Activated naive CD8-positive, alpha-beta T cell treated with anti-CD3 and anti-CD28 coated beads, Interleukin-2, amount 50 U/mL, for 24 hours (primary cell): ENCODE measurements at regions not wholly inside any gene's neighbourhood (a gene's known extent, or its start where the extent isn't known, plus 50 kb on each side); places are given as distances from the start of the nearest gene placed in this dataset.
"Not testable (repeated sequence)": the region's sequence is repeated elsewhere in the genome, so short reads cannot be mapped to it uniquely, and the experiment has no call there.

Source experiments
- ATAC-seq: fragments of 150-1000 bp; cut with Tn5 transposase; one replicate; pipeline ENCODE4 v1.10.0; 2021
- DNase-seq: peaks from one replicate; pipeline ENCODE4 v3.0.0; 2021
- H3K27ac Mint-ChIP-seq: one replicate; pipeline ENCODE4 v1.8.0; 2021; ENCODE audit warnings: mild to moderate bottlenecking, mixed read lengths
- H3K27me3 Mint-ChIP-seq: one replicate; pipeline ENCODE4 v1.8.0; 2021; ENCODE audit warnings: mixed read lengths
- H3K36me3 Mint-ChIP-seq: one replicate; pipeline ENCODE4 v1.8.0; 2021; ENCODE audit warnings: low read depth, mixed read lengths
- H3K4me1 Mint-ChIP-seq: one replicate; pipeline ENCODE4 v1.8.0; 2021; ENCODE audit warnings: mixed read lengths
- H3K4me3 Mint-ChIP-seq: one replicate; pipeline ENCODE4 v1.8.0; 2021; ENCODE audit warnings: mild to moderate bottlenecking, moderate library complexity, mixed read lengths
- H3K9me3 Mint-ChIP-seq: one replicate; pipeline ENCODE4 v1.8.0; 2021; ENCODE audit warnings: mixed read lengths

DNA sequence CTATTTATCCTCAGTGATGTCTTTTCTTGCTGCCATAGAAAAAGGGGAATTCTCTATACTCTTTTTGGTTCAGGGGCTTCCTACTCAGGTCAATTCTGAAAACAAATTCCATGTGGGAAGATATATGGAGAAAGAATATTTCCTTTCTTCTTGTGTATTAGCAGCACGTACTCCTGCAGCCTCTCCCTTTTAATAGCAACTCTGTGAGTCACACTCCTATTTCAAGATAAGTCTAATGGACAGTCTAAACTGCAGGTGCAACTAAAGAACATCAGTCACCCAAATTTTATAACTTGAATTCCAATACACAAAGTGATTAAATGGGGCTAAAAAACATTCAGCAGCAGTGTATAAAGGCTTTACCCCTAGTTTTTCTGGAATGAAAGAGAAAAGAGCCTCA lies 942.2 kb downstream of the CNTNAP5 start:
- no peak for DNase-seq
- Mint-ChIP-seq H3K4me1 (no peaks in the 10 kb centered on the region), H3K27me3 (no peaks in the 10 kb centered on the region), H3K4me3 (no peak overlapping the region), H3K36me3 (no peaks in the 10 kb centered on the region), H3K9me3 (peaks cover 4% of the 10 kb centered on the region), H3K27ac (no peak overlapping the region)
- ATAC-seq, result no peak

DNA sequence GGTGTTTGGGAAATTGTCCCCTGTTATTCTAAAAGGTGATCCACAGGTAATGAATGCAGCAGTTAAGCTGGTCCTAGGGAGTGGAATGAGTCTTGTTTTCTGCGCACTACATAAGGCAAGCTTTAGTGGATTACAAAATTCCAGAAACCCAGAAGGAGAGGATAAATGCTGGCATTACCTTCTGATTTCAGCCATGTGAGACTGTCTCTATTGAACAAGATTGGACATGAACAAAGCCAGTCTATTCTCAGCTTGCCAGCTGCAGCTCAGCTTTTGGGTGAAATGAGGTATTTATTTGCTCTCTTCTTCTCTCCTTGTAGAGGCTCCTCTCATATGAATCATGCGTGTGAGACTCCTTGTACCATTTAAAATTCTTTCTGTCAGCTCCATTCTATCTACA lies 944.9 kb downstream of the CNTNAP5 start:
- H3K9me3 Mint-ChIP-seq, result no peaks in the 10 kb centered on the region
- no peaks in the 10 kb centered on the region for H3K27me3 Mint-ChIP-seq
- no peaks in the 10 kb centered on the region for H3K36me3 Mint-ChIP-seq
- ATAC-seq, result no peak
- no peak overlapping the region for H3K27ac Mint-ChIP-seq
- no peak overlapping the region for H3K4me3 Mint-ChIP-seq
- no peak for DNase-seq
- no peaks in the 10 kb centered on the region for H3K4me1 Mint-ChIP-seq

DNA sequence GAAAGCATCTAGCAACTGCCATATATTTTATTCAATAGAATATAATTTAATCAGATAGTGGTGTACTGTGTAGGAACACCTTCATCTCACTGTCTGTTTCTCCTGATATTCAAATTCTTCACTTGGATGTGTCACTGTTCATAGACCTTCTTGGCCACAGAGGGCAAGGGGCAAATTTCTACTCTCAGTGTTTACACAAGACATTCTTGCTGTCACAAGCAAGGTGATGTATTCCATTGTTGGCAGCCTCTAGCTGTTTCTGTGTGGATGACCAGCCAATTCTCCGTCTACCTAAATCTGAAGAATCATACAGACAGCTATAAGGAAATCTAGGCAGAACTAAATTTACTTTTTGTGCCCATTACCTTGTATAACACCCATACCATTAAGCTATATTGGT lies 948.3 kb downstream of the CNTNAP5 start:
- H3K4me3 Mint-ChIP-seq, result no peak overlapping the region
- no peak overlapping the region for H3K27ac Mint-ChIP-seq
- H3K4me1 Mint-ChIP-seq, result no peaks in the 10 kb centered on the region
- no peaks in the 10 kb centered on the region for H3K36me3 Mint-ChIP-seq
- H3K9me3 Mint-ChIP-seq, result peaks cover 6% of the 10 kb centered on the region
- no peak for DNase-seq
- no peak for ATAC-seq
- H3K27me3 Mint-ChIP-seq, result no peaks in the 10 kb centered on the region

DNA sequence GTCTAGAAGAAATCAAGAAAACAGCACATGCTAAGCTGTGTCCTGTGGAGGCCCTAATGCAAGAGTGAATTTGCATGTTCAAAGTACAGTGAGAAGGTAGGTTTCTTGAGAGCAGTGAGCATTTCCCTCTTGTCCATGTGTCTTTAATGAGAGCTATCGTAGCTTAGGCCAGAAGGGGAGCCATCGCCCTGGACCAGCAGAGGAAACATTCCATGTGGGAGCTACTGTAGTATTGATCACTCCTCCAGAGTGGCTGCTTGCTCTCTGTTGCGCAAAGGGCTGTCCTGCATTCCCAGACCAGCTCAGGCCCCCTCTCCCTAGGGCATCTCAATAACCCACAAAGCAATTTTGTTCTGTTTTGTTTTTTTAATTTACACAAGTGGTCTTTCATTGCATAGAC lies 950.1 kb downstream of the CNTNAP5 start:
- H3K27me3 Mint-ChIP-seq, result no peaks in the 10 kb centered on the region
- peaks cover 6% of the 10 kb centered on the region for H3K9me3 Mint-ChIP-seq
- H3K27ac Mint-ChIP-seq, result no peak overlapping the region
- H3K4me1 Mint-ChIP-seq, result no peaks in the 10 kb centered on the region
- no peak overlapping the region for H3K4me3 Mint-ChIP-seq
- H3K36me3 Mint-ChIP-seq, result no peaks in the 10 kb centered on the region
- no peak for ATAC-seq
- DNase-seq, result no peak

DNA sequence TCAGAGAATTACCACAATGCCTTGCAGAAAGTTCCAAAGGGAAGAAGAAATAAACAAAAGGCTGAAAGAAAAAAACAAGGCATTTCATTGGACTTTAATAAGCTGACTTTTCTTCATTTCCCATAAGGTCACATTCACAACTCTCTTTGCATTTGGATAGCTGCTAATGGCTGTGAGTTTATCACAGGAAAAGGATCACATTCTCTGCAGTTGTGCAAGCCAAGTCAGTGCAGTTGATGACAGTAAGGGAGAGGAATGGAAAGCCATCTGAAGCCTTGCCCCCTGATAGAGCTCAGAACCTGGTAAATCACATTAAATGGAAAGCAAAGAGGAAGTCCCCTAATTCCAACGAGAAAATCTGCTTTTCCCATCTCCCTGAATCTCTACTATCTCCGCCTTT lies 950.6 kb downstream of the CNTNAP5 start:
- no peak overlapping the region for H3K4me3 Mint-ChIP-seq
- no peak for DNase-seq
- no peaks in the 10 kb centered on the region for H3K27me3 Mint-ChIP-seq
- peaks cover 6% of the 10 kb centered on the region for H3K9me3 Mint-ChIP-seq
- no peaks in the 10 kb centered on the region for H3K36me3 Mint-ChIP-seq
- no peak for ATAC-seq
- H3K27ac Mint-ChIP-seq, result no peak overlapping the region
- no peaks in the 10 kb centered on the region for H3K4me1 Mint-ChIP-seq

DNA sequence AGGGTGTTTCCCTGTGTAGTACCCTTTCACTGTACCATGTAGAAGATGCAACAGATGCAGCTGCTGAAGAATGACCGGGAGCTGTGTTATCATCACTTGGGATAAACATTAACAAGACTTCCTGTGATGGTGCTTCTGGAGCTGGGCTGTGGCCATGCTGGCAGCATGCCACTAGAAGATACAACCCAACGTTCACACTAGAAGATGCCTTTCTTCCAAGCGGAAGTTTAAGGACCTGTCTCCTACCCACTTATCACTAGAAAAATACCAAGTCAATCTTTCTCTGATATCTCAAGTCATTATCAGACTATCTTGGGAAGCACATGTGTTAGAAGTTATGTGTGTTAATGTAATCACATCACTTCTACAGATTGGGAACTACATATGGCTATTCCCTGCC lies 953.5 kb downstream of the CNTNAP5 start:
- Mint-ChIP-seq H3K36me3 (no peaks in the 10 kb centered on the region), H3K9me3 (peaks cover 6% of the 10 kb centered on the region), H3K4me3 (no peak overlapping the region), H3K4me1 (no peaks in the 10 kb centered on the region), H3K27ac (no peak overlapping the region), H3K27me3 (no peaks in the 10 kb centered on the region)
- ATAC-seq (no peak), DNase-seq (no peak)

DNA sequence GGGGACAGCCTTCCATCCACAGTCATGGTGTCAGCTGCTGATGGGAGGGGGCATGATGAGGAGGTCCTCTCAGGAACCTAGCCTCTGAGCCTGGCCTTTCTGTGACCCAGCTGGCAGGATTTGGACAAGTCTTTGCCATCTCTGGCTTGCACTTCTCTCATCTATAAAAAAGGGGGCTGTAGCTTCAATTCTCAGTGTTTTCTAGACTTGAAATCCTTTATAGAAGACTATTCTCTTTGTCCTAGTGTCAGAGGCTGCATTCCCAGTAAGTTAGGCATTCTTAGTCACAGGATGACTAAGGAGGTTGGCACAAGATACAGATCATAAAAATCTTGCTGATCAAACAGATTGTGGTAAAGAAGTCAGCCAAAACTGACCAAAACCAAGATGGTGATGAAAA lies 958.5 kb downstream of the CNTNAP5 start:
- no peak for DNase-seq
- H3K36me3 Mint-ChIP-seq, result no peaks in the 10 kb centered on the region
- ATAC-seq, result no peak
- H3K27ac Mint-ChIP-seq, result no peak overlapping the region
- no peak overlapping the region for H3K4me3 Mint-ChIP-seq
- no peaks in the 10 kb centered on the region for H3K27me3 Mint-ChIP-seq
- H3K9me3 Mint-ChIP-seq, result peaks cover 7% of the 10 kb centered on the region
- H3K4me1 Mint-ChIP-seq, result no peaks in the 10 kb centered on the region

DNA sequence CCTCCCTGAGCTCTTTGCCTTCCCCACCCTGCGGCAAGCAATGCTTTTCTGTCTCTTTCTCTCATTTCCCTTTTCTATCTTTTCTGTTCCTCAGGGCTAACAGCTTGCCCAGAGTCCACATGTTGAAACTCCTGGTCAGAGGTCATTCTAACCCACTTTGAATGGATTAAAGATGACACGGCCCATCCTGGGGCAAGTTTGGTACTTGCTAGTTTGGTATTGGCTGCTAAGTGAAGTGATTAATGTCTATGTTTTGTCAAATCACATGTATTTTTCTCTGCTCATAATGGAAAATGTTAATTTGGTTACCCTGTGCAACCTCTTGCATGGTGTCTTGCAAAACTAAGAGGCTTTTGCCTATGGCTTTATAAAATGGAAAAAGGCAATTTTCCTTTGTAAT lies 960.2 kb downstream of the CNTNAP5 start:
- H3K9me3 Mint-ChIP-seq, result peaks cover 7% of the 10 kb centered on the region
- DNase-seq (no peak), ATAC-seq (no peak)
- no peak overlapping the region for H3K4me3 Mint-ChIP-seq
- no peaks in the 10 kb centered on the region for H3K27me3 Mint-ChIP-seq
- no peaks in the 10 kb centered on the region for H3K4me1 Mint-ChIP-seq
- H3K36me3 Mint-ChIP-seq, result no peaks in the 10 kb centered on the region
- H3K27ac Mint-ChIP-seq, result no peak overlapping the region

DNA sequence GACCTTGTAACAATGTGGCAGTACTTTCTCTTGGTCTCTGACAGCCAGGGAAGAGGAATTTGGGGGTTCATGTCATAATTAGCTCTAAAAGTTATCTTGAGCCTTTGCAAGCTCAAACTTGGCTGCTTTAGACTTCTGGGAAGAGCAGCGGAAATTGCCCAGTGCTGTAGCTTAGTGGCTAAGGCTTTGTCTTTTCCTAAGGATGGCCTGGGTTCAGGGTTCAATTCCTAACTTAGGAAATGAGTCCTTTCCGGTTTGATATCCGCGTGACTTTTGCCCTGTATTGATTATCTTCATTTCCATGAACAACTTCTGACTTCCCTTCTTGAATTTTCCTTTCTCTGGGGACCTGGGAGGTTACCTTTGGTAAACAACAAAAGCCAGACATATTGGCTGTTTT lies 961.0 kb downstream of the CNTNAP5 start:
- Mint-ChIP-seq H3K27me3 (no peaks in the 10 kb centered on the region), H3K36me3 (no peaks in the 10 kb centered on the region), H3K27ac (no peak overlapping the region), H3K9me3 (peaks cover 7% of the 10 kb centered on the region), H3K4me3 (no peak overlapping the region), H3K4me1 (no peaks in the 10 kb centered on the region)
- DNase-seq (no peak), ATAC-seq (no peak)

DNA sequence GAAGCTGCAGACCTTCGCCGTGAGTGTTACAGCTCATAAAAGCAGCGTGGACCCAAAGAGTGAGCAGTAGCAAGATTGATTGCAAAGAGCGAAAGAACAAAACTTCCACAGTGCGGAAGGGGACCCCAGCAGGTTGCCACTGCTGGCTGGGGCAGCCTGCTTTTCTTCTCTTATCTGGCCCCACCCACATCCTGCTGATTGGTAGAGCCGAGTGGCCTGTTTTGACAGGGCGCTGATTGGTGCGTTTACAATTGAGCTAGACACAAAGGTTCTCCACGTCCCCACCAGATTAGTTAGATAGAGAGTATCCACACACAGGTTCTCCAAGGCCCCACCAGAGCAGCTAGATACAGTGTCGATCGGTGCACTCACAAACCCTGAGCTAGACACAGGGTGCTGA lies 961.8 kb downstream of the CNTNAP5 start:
- not testable (repeated sequence) for H3K27me3 Mint-ChIP-seq, H3K4me1 Mint-ChIP-seq, H3K27ac Mint-ChIP-seq, H3K36me3 Mint-ChIP-seq, H3K9me3 Mint-ChIP-seq, H3K4me3 Mint-ChIP-seq, DNase-seq, ATAC-seq

DNA sequence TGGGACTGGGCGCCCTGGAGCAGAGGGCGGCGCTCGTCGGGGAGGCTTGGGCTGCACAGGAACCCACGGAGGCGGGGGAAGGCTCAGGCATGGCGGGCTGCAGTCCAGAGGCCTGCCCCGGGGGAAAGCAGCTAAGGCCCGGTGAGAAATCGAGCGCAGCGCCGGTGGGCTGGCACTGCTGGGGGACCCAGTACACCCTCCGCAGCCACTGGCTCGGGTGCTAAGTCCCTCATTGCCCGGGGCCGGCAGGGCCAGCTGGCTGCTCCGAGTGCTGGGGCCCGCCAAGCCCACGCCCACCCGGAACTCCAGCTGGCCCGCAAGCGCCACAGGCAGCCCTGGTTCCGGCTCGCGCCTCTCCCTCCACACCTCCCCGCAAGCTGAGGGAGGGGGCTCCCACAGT lies 962.3 kb downstream of the CNTNAP5 start:
- not testable (repeated sequence) for H3K27ac Mint-ChIP-seq, H3K4me1 Mint-ChIP-seq, ATAC-seq, H3K9me3 Mint-ChIP-seq, DNase-seq, H3K36me3 Mint-ChIP-seq, H3K4me3 Mint-ChIP-seq, H3K27me3 Mint-ChIP-seq

DNA sequence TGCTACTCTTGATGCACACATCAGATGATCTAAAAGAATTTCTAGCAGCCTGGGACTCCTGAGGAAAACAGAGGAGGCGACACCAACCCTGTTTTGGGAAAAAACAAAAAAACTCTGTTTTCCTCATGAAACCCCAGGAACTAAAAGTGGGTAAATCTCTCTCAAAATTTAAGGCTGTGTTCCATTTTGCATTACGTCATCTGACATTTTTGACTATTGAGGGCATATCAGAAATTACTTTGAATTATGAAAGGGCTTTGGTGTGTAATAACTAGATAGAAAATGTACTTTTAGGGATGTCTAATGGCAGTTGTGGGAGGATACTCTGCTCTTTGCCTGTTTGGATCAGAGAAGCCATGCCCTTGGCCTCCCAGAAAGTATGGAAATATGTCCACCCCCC lies 963.0 kb downstream of the CNTNAP5 start:
- no peak for DNase-seq
- no peak for ATAC-seq
- no peak overlapping the region for H3K27ac Mint-ChIP-seq
- no peak overlapping the region for H3K4me3 Mint-ChIP-seq
- no peaks in the 10 kb centered on the region for H3K36me3 Mint-ChIP-seq
- H3K4me1 Mint-ChIP-seq, result no peaks in the 10 kb centered on the region
- peaks cover 7% of the 10 kb centered on the region for H3K9me3 Mint-ChIP-seq
- no peaks in the 10 kb centered on the region for H3K27me3 Mint-ChIP-seq

DNA sequence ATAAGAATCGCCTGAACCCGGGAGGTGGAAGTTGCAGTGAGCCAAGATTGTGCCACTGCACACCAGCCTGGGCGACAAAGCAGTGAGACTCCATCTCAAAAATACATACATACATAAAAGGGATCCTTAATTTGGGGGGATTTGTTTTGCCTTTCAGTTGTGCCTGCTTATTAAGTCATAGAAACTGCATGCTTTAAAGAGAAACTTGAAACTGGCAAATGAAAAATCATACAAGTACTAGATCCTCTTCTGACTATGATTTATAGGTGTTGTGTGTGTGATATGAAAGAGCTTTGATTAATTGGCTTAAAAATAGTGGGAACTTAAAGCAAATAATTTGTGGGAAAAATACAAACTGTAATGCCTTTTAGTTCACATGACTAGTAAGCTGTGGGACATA lies 963.7 kb downstream of the CNTNAP5 start:
- Mint-ChIP-seq H3K27ac (no peak overlapping the region), H3K9me3 (peaks cover 7% of the 10 kb centered on the region), H3K27me3 (no peaks in the 10 kb centered on the region), H3K4me3 (no peak overlapping the region), H3K36me3 (no peaks in the 10 kb centered on the region), H3K4me1 (no peaks in the 10 kb centered on the region)
- no peak for ATAC-seq
- DNase-seq, result no peak

DNA sequence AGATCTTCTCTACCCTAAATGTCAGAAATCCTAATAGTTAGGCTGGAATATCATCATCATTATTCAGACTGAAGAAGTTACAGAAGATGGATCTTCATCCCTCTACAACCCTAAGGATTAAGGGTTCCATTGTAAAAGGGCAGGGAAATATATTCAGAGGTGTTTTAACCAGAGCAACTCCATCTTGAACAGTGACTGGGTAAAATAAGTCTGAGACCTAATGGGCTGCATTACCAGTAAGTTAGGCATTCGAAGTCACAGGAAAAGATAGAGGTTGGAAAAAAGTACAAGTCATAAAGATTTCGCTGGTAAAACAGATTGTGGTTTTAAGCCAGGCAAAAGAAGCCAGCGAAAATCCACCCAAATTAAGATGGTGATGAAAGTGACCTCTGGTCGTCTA lies 968.7 kb downstream of the CNTNAP5 start:
- no peaks in the 10 kb centered on the region for H3K4me1 Mint-ChIP-seq
- H3K4me3 Mint-ChIP-seq, result no peak overlapping the region
- no peaks in the 10 kb centered on the region for H3K36me3 Mint-ChIP-seq
- peaks cover 4% of the 10 kb centered on the region for H3K9me3 Mint-ChIP-seq
- no peak overlapping the region for H3K27ac Mint-ChIP-seq
- H3K27me3 Mint-ChIP-seq, result no peaks in the 10 kb centered on the region
- ATAC-seq (no peak), DNase-seq (no peak)

DNA sequence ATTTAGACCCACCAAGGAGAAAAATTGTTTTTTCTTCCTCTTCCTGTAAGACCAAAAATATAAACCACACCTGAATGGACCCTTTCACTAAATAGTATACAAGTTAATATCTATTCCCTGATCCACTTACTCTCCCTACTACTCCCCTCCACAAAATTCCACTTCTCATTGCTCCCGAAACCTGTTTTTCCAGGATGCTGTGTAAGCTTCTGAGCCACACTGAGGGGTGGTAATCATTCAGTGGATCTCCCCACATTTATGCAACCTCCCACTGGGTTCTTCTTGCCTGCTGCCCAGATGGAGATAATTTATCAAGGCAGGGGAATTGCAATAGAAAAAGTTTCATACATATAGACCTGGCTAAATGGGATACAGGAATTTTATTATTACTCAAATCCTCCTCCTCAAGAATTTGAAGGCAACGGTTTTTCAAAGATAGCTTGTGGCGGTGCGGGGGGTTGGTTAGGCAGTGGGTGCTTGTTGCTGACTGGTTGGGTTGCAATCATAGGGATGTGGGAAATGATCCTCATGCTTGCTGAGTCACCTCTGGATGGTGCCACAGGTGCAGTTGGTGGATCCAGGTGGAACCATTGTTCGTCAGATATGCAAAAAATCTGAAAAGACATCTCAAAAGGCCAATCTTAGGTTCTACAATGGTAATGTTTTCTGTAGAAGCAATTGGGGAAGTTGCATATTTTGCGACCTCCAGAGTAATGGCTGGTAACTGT lies 970.3 kb downstream of the CNTNAP5 start:
- Mint-ChIP-seq H3K4me3 (no peak overlapping the region), H3K36me3 (no peaks in the 10 kb centered on the region), H3K27me3 (no peaks in the 10 kb centered on the region), H3K4me1 (no peaks in the 10 kb centered on the region), H3K9me3 (peaks cover 4% of the 10 kb centered on the region), H3K27ac (no peak overlapping the region)
- ATAC-seq, result no peak
- no peak for DNase-seq

DNA sequence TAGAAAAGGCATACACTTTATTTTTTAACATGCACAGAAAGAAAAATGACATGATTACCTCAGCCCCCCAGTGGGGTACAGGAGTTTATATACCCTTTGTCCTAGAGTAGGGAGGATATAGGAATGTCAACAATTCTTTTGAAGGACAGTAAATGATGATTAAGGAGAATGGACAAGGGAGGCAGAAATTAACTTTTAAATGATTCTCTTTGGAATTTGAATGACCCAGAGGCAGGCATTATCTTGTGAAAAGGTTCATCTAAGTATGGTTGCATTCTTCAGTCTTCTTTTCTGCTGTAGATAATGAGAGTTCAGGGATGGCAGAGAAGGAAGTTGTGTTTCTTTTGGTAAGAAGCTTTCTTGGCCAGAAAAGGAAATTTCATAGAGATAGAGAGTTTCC lies 971.3 kb downstream of the CNTNAP5 start:
- H3K27ac Mint-ChIP-seq, result no peak overlapping the region
- ATAC-seq, result no peak

More for the DNA sequence above, 971.3 kb downstream of the CNTNAP5 start:
- H3K4me1 Mint-ChIP-seq, result no peaks in the 10 kb centered on the region
- no peak for DNase-seq
- peaks cover 4% of the 10 kb centered on the region for H3K9me3 Mint-ChIP-seq
- no peaks in the 10 kb centered on the region for H3K36me3 Mint-ChIP-seq
- no peak overlapping the region for H3K4me3 Mint-ChIP-seq
- H3K27me3 Mint-ChIP-seq, result no peaks in the 10 kb centered on the region
